NCI-H2081 treated with DMSO at 0.1 percent for 48 hours (cell line): ENCODE measurements at regions not wholly inside any gene's neighbourhood (a gene's known extent, or its start where the extent isn't known, plus 50 kb on each side); places are given as distances from the start of the nearest gene placed in this dataset.
"Not testable (repeated sequence)": the region's sequence is repeated elsewhere in the genome, so short reads cannot be mapped to it uniquely, and the experiment has no call there.

Source experiments
- DNase-seq: peaks from one replicate; lab custom pipeline; 2025; lab: John Stamatoyannopoulos, UW

GRCh38 chr7:135872861-135873260, 104.3 kb downstream of the MTPN start:
- DNase-seq: not testable (repeated sequence)

GRCh38 chr7:135862586-135863340, 114.2 kb upstream of the FAM180A start:
- DNase-seq: no peak

GRCh38 chr7:135859538-135859937, 110.9 kb upstream of the FAM180A start:
- no peak for DNase-seq

- no peak for DNase-seq
Observed at GRCh38 chr7:135858851-135859250, 110.2 kb upstream of the FAM180A start.

GRCh38 chr7:135858379-135858778, 109.8 kb upstream of the FAM180A start:
- no peak for DNase-seq

GRCh38 chr7:135857519-135858274, 109.1 kb upstream of the FAM180A start:
- no peak for DNase-seq

GRCh38 chr7:135856356-135857144, 107.9 kb upstream of the FAM180A start:
- DNase-seq: no peak

GRCh38 chr7:135855846-135856245, 107.2 kb upstream of the FAM180A start:
- DNase-seq: no peak

GRCh38 chr7:135853499-135853898, 104.9 kb upstream of the FAM180A start:
- DNase-seq: no peak

- DNase-seq: no peak
Observed at GRCh38 chr7:135853008-135853407, 104.4 kb upstream of the FAM180A start.

- DNase-seq: no peak
Observed at GRCh38 chr7:135847242-135847641, 98.6 kb upstream of the FAM180A start.

GRCh38 chr7:135846339-135846738, 97.7 kb upstream of the FAM180A start:
- no peak for DNase-seq

- no peak for DNase-seq
Observed at GRCh38 chr7:135845415-135846075, 96.9 kb upstream of the FAM180A start.

- no peak for DNase-seq
Observed at GRCh38 chr7:135844903-135845302, 96.3 kb upstream of the FAM180A start.

- no peak for DNase-seq
Observed at GRCh38 chr7:135843214-135843613, 94.6 kb upstream of the FAM180A start.

GRCh38 chr7:135842446-135843179, 94.0 kb upstream of the FAM180A start:
- no peak for DNase-seq

GRCh38 chr7:135840591-135840990, 92.0 kb upstream of the FAM180A start:
- DNase-seq: no peak

GRCh38 chr7:135837675-135838074, 89.1 kb upstream of the FAM180A start:
- no peak for DNase-seq

- no peak for DNase-seq
Observed at GRCh38 chr7:135834266-135834665, 85.7 kb upstream of the FAM180A start.

GRCh38 chr7:135833642-135834041, 85.0 kb upstream of the FAM180A start:
- DNase-seq: no peak

GRCh38 chr7:135831455-135832195, 83.0 kb upstream of the FAM180A start:
- DNase-seq: no peak
